H1 (cell line): ENCODE measurements at regions not wholly inside any gene's neighbourhood (a gene's known extent, or its start where the extent isn't known, plus 50 kb on each side); places are given as distances from the start of the nearest gene placed in this dataset.

Experiments
- CBX8 ChIP-seq: fragments of 300-800, 300-1000 bp; sonication (generic); IDR thresholded peaks from 2 replicates; pipeline ENCODE4 v1.7.1; 2016; ENCODE audit warnings: low read depth, low read length, borderline replicate concordance
- CHD1 ChIP-seq: IDR thresholded peaks from 2 replicates; pipeline ENCODE4 v1.6.1; 2012; ENCODE audit warnings: low read depth, low read length, improper control_type of control experiment
- GABPA ChIP-seq: IDR thresholded peaks from 2 replicates; pipeline ENCODE4 v1.6.1; 2011; ENCODE audit warnings: mild to moderate bottlenecking, low read length, moderate library complexity, borderline replicate concordance; ENCODE audit not compliant: insufficient read depth
- MAFK ChIP-seq: IDR thresholded peaks from 2 replicates; pipeline ENCODE4 v1.6.1; 2012; ENCODE audit warnings: low read depth, mild to moderate bottlenecking, improper control_type of control experiment, low read length
- SP1 ChIP-seq: IDR thresholded peaks from 2 replicates; pipeline ENCODE4 v1.6.1; 2011; ENCODE audit warnings: low read depth, low read length
- SRF ChIP-seq: IDR thresholded peaks from 2 replicates; pipeline ENCODE4 v1.6.1; 2011; ENCODE audit warnings: mild to moderate bottlenecking, low read depth, low read length, moderate library complexity
- TAF7 ChIP-seq: optimal IDR thresholded peaks from 2 replicates; pipeline ENCODE3; 2011; ENCODE audit warnings: low read depth, mild to moderate bottlenecking, inconsistent platforms, low read length, moderate library complexity, borderline replicate concordance
- TF ChIP-seq, protein P1 (sequence below): fragments of 300-600 bp; sonication (generic); IDR thresholded peaks from 2 replicates; pipeline ENCODE4 v1.7.1; 2012; ENCODE audit warnings: low read length, moderate library complexity, mild to moderate bottlenecking, inconsistent platforms; ENCODE audit not compliant: insufficient replicate concordance
- TF ChIP-seq, protein P2 (sequence below): IDR thresholded peaks from 2 replicates; pipeline ENCODE4 v1.6.1; 2011; ENCODE audit warnings: low read depth, mild to moderate bottlenecking, low read length; ENCODE audit not compliant: insufficient read depth

GRCh38 chr2:215205787-215206186 lies 67.4 kb upstream of the ABCA12 start (continued):
- TF ChIP-seq, protein P1, sequence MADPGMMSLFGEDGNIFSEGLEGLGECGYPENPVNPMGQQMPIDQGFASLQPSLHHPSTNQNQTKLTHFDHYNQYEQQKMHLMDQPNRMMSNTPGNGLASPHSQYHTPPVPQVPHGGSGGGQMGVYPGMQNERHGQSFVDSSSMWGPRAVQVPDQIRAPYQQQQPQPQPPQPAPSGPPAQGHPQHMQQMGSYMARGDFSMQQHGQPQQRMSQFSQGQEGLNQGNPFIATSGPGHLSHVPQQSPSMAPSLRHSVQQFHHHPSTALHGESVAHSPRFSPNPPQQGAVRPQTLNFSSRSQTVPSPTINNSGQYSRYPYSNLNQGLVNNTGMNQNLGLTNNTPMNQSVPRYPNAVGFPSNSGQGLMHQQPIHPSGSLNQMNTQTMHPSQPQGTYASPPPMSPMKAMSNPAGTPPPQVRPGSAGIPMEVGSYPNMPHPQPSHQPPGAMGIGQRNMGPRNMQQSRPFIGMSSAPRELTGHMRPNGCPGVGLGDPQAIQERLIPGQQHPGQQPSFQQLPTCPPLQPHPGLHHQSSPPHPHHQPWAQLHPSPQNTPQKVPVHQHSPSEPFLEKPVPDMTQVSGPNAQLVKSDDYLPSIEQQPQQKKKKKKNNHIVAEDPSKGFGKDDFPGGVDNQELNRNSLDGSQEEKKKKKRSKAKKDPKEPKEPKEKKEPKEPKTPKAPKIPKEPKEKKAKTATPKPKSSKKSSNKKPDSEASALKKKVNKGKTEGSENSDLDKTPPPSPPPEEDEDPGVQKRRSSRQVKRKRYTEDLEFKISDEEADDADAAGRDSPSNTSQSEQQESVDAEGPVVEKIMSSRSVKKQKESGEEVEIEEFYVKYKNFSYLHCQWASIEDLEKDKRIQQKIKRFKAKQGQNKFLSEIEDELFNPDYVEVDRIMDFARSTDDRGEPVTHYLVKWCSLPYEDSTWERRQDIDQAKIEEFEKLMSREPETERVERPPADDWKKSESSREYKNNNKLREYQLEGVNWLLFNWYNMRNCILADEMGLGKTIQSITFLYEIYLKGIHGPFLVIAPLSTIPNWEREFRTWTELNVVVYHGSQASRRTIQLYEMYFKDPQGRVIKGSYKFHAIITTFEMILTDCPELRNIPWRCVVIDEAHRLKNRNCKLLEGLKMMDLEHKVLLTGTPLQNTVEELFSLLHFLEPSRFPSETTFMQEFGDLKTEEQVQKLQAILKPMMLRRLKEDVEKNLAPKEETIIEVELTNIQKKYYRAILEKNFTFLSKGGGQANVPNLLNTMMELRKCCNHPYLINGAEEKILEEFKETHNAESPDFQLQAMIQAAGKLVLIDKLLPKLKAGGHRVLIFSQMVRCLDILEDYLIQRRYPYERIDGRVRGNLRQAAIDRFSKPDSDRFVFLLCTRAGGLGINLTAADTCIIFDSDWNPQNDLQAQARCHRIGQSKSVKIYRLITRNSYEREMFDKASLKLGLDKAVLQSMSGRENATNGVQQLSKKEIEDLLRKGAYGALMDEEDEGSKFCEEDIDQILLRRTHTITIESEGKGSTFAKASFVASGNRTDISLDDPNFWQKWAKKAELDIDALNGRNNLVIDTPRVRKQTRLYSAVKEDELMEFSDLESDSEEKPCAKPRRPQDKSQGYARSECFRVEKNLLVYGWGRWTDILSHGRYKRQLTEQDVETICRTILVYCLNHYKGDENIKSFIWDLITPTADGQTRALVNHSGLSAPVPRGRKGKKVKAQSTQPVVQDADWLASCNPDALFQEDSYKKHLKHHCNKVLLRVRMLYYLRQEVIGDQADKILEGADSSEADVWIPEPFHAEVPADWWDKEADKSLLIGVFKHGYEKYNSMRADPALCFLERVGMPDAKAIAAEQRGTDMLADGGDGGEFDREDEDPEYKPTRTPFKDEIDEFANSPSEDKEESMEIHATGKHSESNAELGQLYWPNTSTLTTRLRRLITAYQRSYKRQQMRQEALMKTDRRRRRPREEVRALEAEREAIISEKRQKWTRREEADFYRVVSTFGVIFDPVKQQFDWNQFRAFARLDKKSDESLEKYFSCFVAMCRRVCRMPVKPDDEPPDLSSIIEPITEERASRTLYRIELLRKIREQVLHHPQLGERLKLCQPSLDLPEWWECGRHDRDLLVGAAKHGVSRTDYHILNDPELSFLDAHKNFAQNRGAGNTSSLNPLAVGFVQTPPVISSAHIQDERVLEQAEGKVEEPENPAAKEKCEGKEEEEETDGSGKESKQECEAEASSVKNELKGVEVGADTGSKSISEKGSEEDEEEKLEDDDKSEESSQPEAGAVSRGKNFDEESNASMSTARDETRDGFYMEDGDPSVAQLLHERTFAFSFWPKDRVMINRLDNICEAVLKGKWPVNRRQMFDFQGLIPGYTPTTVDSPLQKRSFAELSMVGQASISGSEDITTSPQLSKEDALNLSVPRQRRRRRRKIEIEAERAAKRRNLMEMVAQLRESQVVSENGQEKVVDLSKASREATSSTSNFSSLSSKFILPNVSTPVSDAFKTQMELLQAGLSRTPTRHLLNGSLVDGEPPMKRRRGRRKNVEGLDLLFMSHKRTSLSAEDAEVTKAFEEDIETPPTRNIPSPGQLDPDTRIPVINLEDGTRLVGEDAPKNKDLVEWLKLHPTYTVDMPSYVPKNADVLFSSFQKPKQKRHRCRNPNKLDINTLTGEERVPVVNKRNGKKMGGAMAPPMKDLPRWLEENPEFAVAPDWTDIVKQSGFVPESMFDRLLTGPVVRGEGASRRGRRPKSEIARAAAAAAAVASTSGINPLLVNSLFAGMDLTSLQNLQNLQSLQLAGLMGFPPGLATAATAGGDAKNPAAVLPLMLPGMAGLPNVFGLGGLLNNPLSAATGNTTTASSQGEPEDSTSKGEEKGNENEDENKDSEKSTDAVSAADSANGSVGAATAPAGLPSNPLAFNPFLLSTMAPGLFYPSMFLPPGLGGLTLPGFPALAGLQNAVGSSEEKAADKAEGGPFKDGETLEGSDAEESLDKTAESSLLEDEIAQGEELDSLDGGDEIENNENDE = no peak
- TF ChIP-seq SRF (no peak), CBX8 (no peak), GABPA (no peak), MAFK (no peak), SP1 (no peak), TAF7 (no peak), CHD1 (no peak)
- TF ChIP-seq, protein P2, sequence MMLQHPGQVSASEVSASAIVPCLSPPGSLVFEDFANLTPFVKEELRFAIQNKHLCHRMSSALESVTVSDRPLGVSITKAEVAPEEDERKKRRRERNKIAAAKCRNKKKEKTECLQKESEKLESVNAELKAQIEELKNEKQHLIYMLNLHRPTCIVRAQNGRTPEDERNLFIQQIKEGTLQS = no peak
